HG03460 (cell line): ENCODE measurements at regions not wholly inside any gene's neighbourhood (a gene's known extent, or its start where the extent isn't known, plus 50 kb on each side); places are given as distances from the start of the nearest gene placed in this dataset.

Experiments used
- ATAC-seq: cut with Tn5 transposase; IDR thresholded peaks from one replicate; pipeline ENCODE4 v1.9.1; 2021; ENCODE audit not compliant: unreplicated experiment

- no peak for ATAC-seq
Observed at GRCh38 chr10:62885684-62886461, 69.7 kb upstream of the EGR2 start.

- no peak for ATAC-seq
Observed at GRCh38 chr10:62880162-62880561, 64.0 kb upstream of the EGR2 start.

- no peak for ATAC-seq
Observed at GRCh38 chr10:62873866-62874265, 57.7 kb upstream of the EGR2 start.

- no peak for ATAC-seq
Observed at GRCh38 chr10:62870866-62871265, 54.7 kb upstream of the EGR2 start.

GRCh38 chr10:62869958-62870357 lies 53.8 kb upstream of the EGR2 start:
- no peak for ATAC-seq

GRCh38 chr10:62866941-62867340 lies 50.8 kb upstream of the EGR2 start:
- ATAC-seq: no peak

- ATAC-seq: no peak
Observed at GRCh38 chr10:62866451-62866850, 50.3 kb upstream of the EGR2 start.
